B cell (primary cell): ENCODE measurements at regions not wholly inside any gene's neighbourhood (a gene's known extent, or its start where the extent isn't known, plus 50 kb on each side); places are given as distances from the start of the nearest gene placed in this dataset.

Source experiments
- EZH2 ChIP-seq: IDR thresholded peaks from 2 replicates; pipeline ENCODE4 v1.6.1; 2012; ENCODE audit warnings: borderline replicate concordance, low read depth, mild to moderate bottlenecking, moderate library complexity, low read length; ENCODE audit not compliant: insufficient read depth, poor library complexity, severe bottlenecking
- TF ChIP-seq, protein P1 (sequence below): fragments of 200-600 bp; IDR thresholded peaks from one replicate; pipeline ENCODE4 v1.8.0; 2022; ENCODE audit warnings: antibody characterized with exemption, mild to moderate bottlenecking

GRCh38 chr12:43132291-43132690, 419.7 kb downstream of the ADAMTS20 start:
- TF ChIP-seq, protein P1, sequence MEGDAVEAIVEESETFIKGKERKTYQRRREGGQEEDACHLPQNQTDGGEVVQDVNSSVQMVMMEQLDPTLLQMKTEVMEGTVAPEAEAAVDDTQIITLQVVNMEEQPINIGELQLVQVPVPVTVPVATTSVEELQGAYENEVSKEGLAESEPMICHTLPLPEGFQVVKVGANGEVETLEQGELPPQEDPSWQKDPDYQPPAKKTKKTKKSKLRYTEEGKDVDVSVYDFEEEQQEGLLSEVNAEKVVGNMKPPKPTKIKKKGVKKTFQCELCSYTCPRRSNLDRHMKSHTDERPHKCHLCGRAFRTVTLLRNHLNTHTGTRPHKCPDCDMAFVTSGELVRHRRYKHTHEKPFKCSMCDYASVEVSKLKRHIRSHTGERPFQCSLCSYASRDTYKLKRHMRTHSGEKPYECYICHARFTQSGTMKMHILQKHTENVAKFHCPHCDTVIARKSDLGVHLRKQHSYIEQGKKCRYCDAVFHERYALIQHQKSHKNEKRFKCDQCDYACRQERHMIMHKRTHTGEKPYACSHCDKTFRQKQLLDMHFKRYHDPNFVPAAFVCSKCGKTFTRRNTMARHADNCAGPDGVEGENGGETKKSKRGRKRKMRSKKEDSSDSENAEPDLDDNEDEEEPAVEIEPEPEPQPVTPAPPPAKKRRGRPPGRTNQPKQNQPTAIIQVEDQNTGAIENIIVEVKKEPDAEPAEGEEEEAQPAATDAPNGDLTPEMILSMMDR: no peak
- no peak for TF ChIP-seq EZH2
